HG02938 (cell line): ENCODE measurements at regions not wholly inside any gene's neighbourhood (a gene's known extent, or its start where the extent isn't known, plus 50 kb on each side); places are given as distances from the start of the nearest gene placed in this dataset.

Experiments
- ATAC-seq: cut with Tn5 transposase; IDR thresholded peaks from one replicate; pipeline ENCODE4 v1.9.1; 2021; ENCODE audit warnings: mild to moderate bottlenecking, moderate library complexity; ENCODE audit not compliant: unreplicated experiment

DNA sequence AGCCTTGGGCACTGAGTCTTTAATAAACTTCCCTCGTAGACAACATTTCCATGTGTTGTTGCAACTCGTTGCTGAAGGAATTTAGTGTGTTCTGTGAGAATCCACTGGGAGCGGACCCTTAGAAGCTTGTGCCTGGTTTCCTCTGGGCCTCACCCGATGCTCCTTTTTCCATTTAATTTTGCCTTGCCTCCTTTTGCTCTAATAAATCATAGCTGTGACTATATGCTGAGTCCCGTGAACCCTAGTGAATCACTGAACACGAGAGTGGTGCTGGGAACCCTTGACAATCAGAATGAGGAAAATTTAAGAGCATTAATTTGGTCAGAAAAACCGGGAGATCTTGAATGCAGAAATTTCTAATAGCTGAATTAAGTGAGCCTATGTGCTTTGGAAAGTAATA is 291.1 kb upstream of the ZNF608 start:
- ATAC-seq: no peak

DNA sequence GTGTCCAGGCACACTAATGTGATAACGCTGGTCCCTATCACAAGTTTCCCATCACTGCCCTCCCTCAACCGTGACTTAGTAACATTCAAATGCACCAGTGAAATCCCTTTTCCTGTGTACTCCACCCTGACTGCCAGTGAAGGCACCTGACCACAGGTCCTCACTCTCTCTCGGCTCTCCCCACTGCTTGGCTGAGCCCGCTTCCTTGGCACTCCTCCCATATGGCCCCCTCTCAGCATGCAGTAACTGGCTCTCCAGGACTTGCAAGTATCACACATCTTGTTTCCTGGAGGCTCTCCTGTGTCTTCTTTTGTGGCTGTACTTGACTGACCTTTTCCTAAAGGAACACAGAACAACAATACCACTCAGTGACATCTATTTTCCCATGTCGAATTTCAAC is 292.0 kb upstream of the ZNF608 start:
- no peak for ATAC-seq

DNA sequence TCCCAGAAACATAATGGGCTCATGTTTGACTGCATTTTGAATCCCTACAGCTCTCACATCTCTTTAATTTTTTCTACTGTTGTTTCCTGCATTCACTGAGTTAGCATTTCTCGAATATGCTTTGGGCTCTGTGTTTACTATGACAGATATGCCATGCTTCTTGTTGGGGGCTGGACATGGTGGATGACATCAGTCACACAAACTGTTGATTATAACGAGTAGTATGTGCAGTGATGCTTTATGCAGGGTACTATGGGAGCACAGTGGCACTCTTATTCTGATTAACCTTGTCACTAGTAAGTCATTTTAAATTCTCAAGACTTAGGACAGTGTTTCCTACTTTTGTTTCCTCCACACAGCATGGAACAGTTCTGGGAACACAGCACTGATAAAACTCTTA is 295.4 kb upstream of the ZNF608 start:
- no peak for ATAC-seq

DNA sequence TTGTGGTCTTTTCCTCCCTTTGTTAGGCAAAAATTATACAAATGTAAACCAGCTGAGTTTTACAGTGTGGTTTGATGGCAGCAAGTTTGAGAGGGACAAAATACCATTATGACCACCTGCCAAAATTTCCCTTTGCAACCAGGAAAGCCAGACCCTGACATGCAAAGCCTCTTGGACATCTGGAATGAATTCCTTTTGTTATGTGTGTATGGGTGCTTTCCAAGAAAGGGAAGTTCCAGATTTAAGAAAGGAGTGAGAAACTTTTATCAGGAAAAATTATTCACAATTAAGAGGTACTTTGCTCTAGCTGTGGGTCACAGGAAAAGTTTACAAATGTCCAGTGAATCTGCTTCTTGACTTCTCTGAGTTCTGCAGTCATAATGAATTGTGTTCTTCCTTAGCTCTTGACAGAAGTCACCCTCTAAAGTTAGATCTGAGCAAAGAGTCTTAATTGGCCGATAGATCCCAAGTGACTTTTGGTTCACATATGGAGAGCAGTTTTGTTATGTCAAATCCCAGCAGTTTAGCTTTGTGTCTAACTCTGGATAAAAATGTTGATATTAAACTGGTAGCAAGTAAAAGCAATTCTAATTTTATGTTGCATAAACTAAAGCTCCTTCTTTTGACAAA is 295.9 kb upstream of the ZNF608 start:
- ATAC-seq: no peak

DNA sequence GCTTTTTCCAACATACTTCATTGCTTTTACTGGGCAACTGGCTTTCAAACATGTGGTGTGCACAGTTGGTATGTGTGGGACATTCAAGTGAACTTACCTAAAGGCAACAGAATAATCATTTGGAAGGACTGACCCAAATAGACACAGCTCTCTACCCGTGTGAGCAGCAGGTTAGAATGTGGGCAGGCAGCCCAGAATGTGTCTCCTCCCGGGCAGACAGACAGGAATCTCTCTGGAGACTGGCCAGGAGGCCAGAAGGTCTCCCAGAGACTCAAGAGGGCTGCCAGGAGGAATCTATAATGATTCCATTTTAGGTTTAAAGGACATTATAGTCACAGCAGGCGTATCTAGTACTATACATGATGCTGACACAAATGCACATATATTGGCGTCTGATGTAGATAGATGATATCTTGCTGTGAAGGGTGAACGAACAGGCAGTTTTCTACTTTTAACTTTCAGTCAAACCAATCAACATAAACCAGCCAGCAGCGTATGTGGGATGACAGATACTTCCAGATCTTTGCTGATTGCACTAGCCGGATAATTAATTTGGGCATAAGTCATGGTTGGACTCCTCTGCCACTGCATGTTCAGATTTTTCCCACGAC is 297.4 kb upstream of the ZNF608 start:
- no peak for ATAC-seq

DNA sequence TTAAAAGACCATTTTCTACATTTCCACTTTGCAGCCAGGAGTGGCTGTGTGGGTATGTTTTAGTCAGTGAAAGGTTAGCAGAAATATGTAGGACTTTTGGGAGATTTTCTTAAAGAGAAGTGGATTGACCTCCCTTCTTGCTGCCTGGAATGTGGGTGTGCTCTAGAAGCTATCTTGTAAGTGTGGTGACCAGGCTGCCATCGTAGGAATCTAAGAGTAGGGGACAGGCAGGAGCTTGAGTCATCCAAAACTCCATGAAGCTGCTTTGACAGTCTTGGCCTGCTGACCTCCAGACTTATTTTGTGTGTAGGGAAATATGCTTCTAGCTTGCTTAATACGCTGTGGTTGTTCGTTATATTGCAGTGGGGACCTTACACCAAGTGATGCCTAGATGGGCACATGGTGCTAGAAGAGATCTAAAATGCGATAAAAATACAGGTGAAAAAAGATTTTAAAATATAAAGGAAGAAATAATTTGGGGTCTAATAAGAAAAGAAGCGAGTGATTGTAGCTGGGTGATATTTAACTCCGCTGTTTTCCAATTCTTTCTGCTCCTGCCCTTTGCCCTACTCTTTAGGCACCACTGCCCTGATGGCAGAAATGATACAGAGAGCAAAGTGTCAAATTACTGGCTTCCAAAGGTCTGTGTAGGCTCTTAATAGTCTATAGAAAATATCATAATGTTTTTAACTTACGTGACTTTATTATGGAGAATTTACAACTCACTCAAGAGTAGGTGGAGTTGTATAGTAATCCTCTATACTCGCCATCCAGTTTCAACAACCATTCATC is 298.2 kb upstream of the ZNF608 start:
- ATAC-seq: no peak

DNA sequence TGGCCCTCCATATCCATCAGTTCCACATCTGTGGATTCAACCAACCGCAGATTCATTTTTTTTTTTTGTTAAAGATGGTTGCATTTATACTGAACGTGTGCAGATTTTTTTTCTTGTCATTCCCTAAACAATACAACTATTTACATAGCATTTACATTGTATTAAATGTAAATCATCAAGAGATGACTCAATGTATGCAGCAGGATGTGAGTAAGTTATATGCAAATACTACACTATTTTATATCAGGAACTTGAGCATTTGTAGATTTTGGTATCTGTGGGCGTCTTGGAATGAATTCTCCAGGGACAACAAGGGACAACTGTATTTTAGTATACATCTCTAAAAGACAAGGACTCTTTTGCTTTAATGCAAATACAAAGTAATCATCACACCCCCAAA is 299.2 kb upstream of the ZNF608 start:
- ATAC-seq: no peak

DNA sequence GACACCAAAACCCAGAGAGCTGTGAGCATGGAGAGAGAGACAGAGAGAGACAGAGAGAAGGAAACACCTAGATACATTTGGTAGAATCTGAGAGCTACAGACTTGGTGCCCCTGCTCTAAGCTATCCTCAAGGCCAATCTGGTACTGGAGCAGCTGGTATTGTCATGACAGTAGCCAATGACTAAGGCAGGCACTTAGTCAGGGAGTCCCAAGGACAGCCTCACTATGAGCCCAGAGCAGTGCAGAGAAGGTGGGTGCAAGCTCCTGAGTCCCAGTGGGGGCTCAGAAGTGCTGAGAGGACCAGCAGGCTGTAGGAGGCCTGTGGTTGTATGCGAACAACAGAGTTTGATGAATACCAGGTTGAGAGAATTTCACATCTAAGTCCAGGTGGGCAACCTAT is 300.4 kb upstream of the ZNF608 start:
- no peak for ATAC-seq

DNA sequence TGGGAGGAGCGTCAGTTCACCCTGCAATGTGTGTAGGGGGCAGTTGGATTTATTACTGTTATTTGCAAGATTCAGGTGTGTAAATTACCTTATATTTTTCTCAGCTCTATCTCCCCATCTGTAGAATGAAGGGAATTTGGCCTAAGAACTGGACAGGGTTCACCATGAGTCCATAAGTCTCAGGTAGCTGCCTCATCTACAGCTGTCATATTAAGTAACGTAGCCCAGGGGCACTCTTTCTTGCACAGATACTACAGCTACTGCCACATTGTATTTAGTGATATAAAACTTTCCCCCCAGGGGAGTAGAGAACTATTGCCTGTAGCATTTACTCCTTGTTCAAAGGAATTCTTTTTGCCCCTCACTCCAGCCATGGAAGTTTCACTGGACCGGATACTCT is 301.4 kb upstream of the ZNF608 start:
- ATAC-seq: no peak

DNA sequence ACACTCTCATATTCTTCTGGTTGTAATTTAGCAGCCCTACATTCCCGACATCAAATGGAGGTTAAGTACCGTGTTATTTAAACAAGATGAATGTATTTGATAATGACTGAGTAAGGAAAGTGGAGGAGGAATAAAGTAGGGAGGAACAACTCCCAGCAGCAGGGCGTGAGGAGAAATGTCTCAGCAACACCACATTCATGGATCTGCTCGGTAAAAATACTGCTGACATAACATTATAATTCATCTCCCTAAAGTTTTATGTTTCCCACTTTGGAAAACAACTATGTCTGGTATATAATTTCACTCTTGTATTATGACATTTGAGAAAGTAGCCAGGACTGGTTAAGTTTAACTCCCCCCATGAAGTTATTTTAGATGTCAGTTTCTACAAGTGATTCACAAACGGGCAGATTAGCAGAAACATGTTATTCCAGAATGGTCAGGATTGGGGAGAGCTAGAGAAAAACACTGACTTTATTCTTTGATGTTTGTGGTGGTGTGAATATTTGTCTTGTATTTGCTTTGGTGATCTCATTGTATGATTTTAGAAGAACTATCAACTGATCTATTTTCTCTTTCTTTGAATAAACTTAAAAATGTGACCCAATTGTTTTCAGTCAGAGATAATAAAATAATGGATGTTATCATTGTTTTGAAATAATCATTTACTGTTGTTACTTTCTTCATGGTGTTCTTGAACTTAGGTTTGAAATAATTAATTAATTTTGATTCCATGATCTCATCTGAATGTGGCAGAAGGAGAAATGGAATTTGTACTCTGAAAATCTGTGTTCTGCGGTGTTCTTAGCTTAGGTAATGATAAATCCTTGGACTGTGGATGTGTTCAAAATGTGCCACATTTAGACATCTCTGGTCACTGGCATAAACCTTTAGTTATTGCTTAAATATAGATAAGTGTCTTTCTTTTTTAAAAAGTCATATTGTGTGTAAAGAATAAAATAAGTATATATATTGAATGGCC is 303.6 kb upstream of the ZNF608 start:
- no peak for ATAC-seq

DNA sequence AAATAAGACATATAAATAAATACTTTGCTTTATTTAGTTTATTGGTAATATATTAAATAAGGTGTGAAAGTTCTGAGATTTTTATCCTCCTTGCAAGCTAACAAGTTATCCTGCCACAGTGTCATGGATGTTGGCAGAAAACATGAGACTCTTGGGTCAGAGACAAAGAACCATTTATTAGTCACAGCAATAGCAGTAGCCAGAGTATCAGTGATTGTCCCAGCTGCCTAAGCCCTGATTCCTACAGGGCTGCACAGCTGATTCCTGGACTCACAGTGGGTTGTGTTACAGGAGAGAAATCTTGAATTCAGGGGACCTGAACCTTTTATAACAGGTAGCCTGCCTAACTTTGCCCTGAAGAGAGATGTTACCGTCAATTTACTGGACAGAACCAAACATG is 304.5 kb upstream of the ZNF608 start:
- no peak for ATAC-seq

DNA sequence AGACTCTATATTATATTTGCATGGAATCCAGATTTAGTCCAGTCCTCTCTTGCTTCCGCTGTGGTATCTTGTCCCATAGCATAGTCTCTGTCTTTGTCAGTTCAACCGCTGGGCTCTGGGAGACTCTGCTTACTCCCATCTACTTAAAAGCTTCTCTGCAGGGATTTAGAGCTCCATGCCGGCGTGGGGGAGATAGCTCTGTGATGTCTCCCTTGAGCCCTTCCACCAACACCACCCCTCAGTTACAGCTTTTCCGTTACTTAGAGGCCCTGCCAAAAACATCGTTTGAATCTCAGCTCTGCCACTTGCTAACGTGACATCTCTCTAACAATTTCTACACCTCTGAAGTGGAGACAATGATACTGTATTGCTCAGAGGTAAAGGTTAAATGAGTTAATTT is 306.1 kb upstream of the ZNF608 start:
- ATAC-seq: no peak

DNA sequence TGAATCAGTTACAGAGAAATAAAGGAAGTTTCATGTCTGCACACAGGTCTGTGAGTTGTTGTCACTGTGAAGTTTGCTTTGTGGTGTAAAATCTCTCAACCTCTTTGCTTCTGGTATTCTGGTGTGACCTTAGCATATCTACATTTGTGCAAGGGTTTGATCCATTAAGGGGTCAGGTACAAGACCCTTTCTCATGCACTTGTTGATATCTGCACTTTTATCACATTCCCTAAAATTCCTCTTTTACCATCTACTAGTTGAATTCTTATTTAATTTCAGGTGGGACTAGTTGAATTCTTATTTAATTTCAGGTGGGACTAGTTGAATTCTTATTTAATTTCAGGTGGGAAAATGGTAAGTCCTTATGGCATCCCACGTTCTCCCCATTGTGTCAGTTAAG is 306.7 kb upstream of the ZNF608 start:
- ATAC-seq: no peak

DNA sequence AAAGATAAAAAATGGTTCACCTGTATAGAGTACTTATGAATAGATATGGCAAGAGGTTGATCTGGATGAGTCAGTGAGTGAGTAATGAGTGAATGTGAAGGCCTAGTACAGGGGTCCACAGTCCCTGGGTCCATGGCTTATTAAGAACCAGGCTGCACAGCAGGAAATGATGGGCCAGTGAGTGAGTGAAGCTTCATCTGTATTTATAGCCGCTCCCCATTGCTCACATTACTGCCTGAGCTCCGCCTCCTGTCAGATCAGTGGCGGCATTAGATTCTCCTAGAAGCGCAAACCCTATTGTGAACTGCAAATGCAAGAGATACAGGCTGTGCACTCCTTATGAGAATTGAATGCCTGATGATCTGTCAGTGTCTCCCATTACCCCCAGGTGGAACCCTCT is 307.7 kb upstream of the ZNF608 start:
- ATAC-seq: no peak

DNA sequence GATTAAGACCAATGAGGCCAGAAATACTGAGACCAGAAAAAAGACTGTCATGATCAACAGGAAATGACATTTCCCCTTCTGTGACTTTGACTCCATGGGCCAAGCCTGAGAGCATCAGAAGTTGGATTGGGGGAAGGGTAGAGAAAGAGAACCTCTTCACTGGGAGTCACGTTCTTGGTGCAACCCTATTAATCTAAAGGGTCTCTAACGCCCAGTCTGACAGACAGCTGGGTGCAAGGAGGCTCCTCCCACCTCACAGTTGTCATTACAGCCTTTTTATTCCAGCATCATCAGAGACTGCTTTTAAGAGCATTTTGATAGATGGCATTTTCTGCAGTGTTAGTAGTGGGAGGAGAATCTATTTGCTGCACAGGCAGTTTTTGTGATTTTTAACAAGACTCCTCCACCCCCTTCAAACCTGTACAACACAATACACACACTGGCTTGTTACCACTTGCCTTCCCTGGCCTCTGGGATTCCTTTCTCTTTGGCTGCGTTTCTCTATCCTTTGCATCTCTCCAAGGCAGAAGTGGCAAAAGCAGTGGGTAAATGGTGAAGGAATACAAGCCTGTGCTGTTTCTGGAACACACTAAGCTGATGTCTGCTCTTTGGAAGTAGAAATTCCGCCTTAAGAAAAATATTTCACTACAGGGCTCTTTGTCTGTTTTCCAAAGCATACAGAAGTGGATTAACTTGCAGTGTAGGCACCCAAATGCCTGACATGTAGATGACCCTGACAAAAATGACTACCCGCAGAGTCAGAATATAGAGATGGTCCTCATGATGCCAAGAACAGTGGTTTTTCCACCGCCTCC is 310.4 kb upstream of the ZNF608 start:
- no peak for ATAC-seq

DNA sequence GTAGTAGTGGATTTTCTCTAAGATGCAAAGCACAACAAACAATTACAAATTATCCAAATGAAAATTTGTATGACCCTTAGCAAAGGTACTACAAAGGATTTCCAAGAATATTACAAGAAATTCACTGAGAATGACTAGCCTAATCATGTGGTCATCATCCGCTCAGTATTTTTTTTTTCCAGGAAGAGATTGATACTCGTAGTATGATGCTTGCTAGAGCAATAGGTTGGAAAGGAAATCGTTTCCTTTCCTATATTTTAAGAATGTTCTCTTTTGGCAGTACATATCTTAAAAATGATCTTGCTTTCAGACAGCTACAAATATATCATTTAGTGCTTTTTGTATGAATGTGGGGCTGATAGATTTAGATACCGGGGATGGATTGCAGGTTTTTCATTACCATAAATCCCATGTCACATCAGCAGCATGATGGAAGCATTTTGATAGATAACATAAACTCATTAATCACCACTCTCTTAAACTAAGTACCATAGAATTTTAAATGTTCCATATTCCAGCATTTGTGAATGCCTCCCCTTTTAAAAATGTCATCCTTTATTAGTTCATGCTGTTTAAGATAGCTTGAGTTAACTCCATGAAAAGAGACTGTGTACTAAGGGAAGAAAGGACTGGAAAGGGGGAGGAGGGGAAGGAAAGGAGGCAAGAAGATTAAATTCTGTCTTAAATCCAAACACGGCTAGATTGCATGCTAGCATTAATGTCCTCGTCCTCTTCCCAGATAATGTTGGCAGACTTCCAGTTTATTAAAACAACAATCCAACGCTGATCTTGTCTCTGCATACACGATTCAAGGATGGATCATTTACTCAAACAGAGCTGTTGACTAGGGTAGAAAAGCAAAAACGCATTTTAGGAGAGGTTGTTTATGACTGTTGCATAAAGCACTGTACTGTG is 311.7 kb upstream of the ZNF608 start:
- no peak for ATAC-seq

DNA sequence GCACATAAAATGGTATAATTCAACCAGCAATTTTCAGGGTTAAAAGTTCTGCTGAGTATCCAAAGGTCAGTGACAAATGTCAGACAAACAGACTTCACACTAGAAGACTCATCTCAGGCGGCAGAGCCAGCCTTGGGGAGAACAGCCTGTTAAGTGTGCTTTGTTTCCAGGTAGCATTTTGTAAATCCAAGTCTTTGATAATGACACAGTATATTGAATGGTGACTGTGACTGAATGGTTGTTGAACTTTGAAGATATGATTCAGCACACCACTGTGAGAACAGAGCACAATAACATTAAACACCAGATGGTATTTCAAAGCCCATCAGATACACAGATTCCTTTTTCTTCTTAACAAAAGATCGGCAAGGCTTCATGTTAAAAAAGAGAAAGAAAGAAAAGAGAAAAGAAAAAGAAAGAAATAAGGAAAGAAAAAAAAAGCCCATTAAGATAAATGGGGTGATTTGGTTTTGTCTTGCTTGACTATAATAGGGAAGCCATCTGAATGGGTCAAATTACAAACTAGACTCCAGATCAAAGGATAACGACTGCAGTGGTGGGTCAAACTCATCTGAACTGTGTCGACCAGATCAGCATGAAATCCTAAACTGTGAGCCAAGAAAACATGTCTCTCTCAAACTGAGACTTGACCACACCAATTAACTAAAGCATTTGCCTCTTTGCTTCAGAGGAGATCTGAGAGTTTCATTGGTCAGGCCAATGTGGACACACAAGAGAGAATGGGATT is 313.0 kb upstream of the ZNF608 start:
- no peak for ATAC-seq

DNA sequence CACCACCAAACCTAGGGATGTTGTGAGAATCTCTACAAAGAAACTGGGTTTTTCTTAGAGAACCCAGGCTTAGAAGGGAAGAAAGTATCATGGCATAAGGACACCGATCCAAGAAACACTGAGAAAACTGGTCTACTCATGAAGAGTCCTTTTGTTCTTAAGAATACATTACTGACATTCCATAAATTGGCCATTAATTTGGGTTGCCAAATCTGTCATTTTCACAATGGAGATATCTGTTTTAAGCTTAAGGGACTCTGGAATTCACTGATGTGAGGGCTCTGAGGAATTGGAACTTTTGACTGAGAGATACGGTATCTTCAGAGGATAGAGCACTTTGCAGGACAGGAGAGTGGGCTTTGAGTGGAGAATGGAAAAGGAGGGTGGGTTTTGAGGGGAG is 315.3 kb upstream of the ZNF608 start:
- ATAC-seq: no peak
